ENCODE measurements at regions not wholly inside any gene's neighbourhood (a gene's known extent, or its start where the extent isn't known, plus 50 kb on each side); places are given as distances from the start of the nearest gene placed in this dataset. TPM values are rescaled to one million over a fixed set of nuclear protein-coding genes. Genes with fewer than 3 reads are reported as not detected.

- ATAC-seq (ENCODE audit: low FRiP score) = no peak
- TF ChIP-seq CTCF (IDR thresholded peaks at IDR 0.05) = no peak
These were observed 492.6 kb downstream of the GRIN2A start for GRCh38 chr16:9689597-9689996.

GRCh38 chr16:9695152-9695551, 487.1 kb downstream of the GRIN2A start:
- DNase-seq (ENCODE audit: low spot score) (no peak), ATAC-seq (ENCODE audit: low FRiP score) (no peak)
- no peak for TF ChIP-seq CTCF (IDR thresholded peaks at IDR 0.05)

More at GRCh38 chr16:9689597-9689996, 492.6 kb downstream of the GRIN2A start:
- DNase-seq (ENCODE audit: low spot score) = no peak

Small RNAs in the stretch of these regions (small RNA-seq; reads per million reads assigned to genes)
- gene RNA5SP403 = not detected
- not detected for gene RNA5SP404

Data from omental fat pad (tissue), 3 donors.